Cerebellar nuclear complex (tissue), 1 donor: ENCODE measurements at regions not wholly inside any gene's neighbourhood (a gene's known extent, or its start where the extent isn't known, plus 50 kb on each side); places are given as distances from the start of the nearest gene placed in this dataset.

Experiments used
- DNase-seq, 2 experiments: peaks; one replicate each; lab custom pipeline; 2025; lab: John Stamatoyannopoulos, UW

- DNase-seq: no peak
These were observed 75.7 kb upstream of the UBL3 start for GRCh38 chr13:29926098-29926476.

GRCh38 chr13:29925457-29926097 lies 75.2 kb upstream of the UBL3 start:
- no peak for DNase-seq

GRCh38 chr13:29924482-29925350 lies 74.3 kb upstream of the UBL3 start:
- no peak for DNase-seq

- DNase-seq: no peak
These were observed 73.4 kb upstream of the UBL3 start for GRCh38 chr13:29923554-29924481.

GRCh38 chr13:29922896-29923295 lies 72.5 kb upstream of the UBL3 start:
- DNase-seq: no peak

- no peak for DNase-seq
These were observed 71.9 kb upstream of the UBL3 start for GRCh38 chr13:29922281-29922821.

- DNase-seq: no peak
These were observed 71.1 kb upstream of the UBL3 start for GRCh38 chr13:29921542-29921941.

GRCh38 chr13:29920025-29920643 lies 69.7 kb upstream of the UBL3 start:
- no peak for DNase-seq

GRCh38 chr13:29918845-29919244 lies 68.4 kb upstream of the UBL3 start:
- no peak for DNase-seq

- DNase-seq: no peak
These were observed 67.2 kb upstream of the UBL3 start for GRCh38 chr13:29917650-29918049.

GRCh38 chr13:29914581-29914980 lies 64.2 kb upstream of the UBL3 start:
- DNase-seq: no peak

- no peak for DNase-seq
These were observed 61.5 kb upstream of the UBL3 start for GRCh38 chr13:29911781-29912418.

- no peak for DNase-seq
These were observed 59.7 kb upstream of the UBL3 start for GRCh38 chr13:29909975-29910674.

GRCh38 chr13:29909081-29909730 lies 58.8 kb upstream of the UBL3 start:
- no peak for DNase-seq

GRCh38 chr13:29908416-29909080 lies 58.1 kb upstream of the UBL3 start:
- DNase-seq: no peak

GRCh38 chr13:29907670-29908069 lies 57.3 kb upstream of the UBL3 start:
- no peak for DNase-seq

GRCh38 chr13:29906432-29907011 lies 56.1 kb upstream of the UBL3 start:
- DNase-seq: no peak

GRCh38 chr13:29905845-29906244 lies 55.4 kb upstream of the UBL3 start:
- no peak for DNase-seq

GRCh38 chr13:29903996-29904395 lies 53.6 kb upstream of the UBL3 start:
- no peak for DNase-seq
